Stimulated activated CD8-positive, alpha-beta memory T cell treated with anti-CD3 and anti-CD28 coated beads, Interleukin-4, amount 100 ng/mL, for 4 hours (primary cell): ENCODE measurements at regions not wholly inside any gene's neighbourhood (a gene's known extent, or its start where the extent isn't known, plus 50 kb on each side); places are given as distances from the start of the nearest gene placed in this dataset.
"Not testable (repeated sequence)": the region's sequence is repeated elsewhere in the genome, so short reads cannot be mapped to it uniquely, and the experiment has no call there.

Experiments used
- DNase-seq, 2 donors: peaks; one replicate each; pipeline ENCODE4 v3.0.0-alpha.2; 2020; ENCODE audit warnings: low read depth in 2 of 2, low spot score in 1 of 2

GRCh38 chr7:82701949-82702348, 258.4 kb upstream of the CACNA2D1 start:
- no peak for DNase-seq

GRCh38 chr7:82700741-82701140, 257.2 kb upstream of the CACNA2D1 start:
- DNase-seq = no peak

GRCh38 chr7:82699773-82700186, 256.2 kb upstream of the CACNA2D1 start:
- DNase-seq = no peak

GRCh38 chr7:82697897-82698296, 254.3 kb upstream of the CACNA2D1 start:
- no peak for DNase-seq

- no peak for DNase-seq
Observed at GRCh38 chr7:82696631-82697030, 253.1 kb upstream of the CACNA2D1 start.

DNA sequence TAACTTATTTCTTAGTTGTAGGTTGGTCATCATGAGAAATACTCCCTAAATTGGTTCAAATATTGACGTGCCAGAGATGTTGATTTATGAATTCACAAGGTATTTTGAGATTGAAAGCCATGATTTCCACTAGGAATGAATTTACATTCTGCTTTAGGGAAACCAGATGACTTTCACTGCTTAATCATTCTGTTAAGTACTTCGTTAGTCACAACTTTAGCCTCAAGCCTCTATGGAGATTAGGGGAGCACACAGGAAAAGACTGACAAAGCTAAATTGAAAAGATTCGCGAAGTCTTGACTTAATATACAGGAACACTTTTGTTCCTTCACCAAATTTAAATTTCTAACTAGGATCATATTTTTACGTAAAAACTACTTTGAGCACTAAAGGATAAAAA, 250.4 kb upstream of the CACNA2D1 start:
- no peak for DNase-seq

GRCh38 chr7:82690929-82691328, 247.4 kb upstream of the CACNA2D1 start:
- DNase-seq = no peak

DNA sequence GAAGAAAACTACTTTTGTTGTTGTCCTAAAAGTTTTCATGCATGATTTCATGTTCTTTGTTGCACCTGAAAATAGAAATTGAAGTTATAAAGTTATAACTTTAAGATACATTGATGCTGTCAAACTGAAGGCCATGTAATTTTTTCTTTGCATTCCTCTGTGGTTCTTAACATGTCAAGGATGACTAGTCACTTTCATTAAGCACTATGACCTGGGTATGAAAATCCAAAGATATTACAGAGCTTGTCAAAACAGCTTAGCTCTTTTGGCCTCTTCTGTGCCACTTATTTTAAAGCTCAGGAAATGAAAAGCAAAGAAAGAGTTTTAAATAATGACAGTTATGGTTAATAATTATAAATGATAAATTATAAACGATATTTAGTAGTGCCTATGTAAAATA, 241.6 kb upstream of the CACNA2D1 start:
- no peak for DNase-seq

- no peak for DNase-seq
Observed at GRCh38 chr7:82678716-82679115, 235.1 kb upstream of the CACNA2D1 start.

GRCh38 chr7:82678259-82678658, 234.7 kb upstream of the CACNA2D1 start:
- no peak for DNase-seq

DNA sequence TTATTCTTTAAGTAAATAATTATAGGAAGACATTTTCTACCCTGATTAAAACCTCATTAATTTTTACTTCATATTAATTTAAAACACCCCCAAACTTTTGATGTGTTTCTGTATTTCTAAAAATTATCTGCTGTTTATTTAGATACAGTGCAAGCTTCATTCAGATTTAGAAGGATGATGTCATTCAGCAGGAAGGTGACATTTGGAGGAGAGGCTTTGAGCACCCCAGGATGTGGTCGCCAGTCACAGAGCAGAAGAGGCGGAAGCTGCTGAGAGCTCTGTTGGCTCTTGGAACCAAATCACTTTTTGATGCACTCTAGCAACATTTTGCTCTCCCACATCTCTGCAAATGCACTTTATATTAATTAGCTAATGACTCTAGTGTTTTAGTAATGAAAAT, 233.9 kb upstream of the CACNA2D1 start:
- DNase-seq = peak in 1 of 2 donors; percentile 27

GRCh38 chr7:82676777-82677463, 233.3 kb upstream of the CACNA2D1 start:
- no peak for DNase-seq

- DNase-seq = no peak
Observed at GRCh38 chr7:82675396-82675795, 231.8 kb upstream of the CACNA2D1 start.

DNA sequence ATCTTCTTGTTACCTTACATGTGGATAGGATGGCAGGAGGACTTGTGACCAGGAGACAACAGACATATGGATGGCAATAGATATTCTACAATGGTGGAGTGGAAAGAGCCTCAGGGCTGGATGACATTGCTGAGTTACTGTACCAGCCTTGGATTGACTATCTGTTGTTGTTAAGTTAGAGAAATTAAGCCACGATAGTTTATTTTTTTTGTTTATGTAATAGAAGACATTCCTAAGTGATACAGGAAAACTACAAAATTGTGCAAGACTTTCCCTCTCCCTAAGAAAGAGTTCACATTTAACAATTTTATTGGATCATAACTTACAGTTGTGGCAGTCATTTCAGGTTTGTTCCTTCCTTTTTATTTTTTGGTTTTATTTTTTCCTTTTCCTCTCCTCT, 230.7 kb upstream of the CACNA2D1 start:
- no peak for DNase-seq

DNA sequence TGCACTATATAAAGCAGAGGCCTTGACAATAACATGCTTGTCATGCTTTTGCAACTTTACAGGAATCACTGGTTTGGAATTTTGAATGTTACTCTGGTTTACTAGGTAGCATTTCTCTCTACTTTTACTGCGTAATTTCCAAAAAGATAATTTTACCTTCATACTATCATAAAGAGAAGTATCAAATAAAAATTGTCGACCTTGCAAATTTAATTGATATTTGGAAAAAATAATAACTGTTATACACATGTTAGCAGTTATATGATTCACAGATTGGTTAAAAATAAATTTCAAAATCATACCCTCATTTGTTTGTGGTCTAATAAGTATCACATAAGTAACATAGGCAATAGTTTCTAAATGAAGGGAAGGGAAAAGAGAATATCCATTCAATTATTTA, 228.5 kb upstream of the CACNA2D1 start:
- DNase-seq = no peak

- DNase-seq = no peak
Observed at GRCh38 chr7:82669141-82669540, 225.6 kb upstream of the CACNA2D1 start.

DNA sequence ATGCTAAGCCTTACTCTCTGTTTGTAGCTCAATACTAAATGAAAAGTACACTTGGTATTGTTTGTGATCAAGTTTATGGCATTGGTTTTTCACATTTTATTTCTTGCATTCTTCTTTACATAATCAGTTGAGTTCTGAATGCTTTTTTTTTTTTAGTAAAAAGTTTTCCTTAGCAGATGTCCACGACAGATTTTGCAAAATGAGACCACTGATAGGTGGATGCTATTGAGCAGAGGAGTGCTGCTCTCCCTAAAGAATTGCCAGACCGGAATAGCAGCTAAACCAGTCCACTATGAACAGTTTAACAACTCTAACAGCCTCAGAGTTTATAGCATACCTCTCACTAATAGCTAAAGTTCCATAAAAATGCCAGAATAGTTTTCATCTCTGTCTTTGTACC, 225.1 kb upstream of the CACNA2D1 start:
- DNase-seq = no peak

DNA sequence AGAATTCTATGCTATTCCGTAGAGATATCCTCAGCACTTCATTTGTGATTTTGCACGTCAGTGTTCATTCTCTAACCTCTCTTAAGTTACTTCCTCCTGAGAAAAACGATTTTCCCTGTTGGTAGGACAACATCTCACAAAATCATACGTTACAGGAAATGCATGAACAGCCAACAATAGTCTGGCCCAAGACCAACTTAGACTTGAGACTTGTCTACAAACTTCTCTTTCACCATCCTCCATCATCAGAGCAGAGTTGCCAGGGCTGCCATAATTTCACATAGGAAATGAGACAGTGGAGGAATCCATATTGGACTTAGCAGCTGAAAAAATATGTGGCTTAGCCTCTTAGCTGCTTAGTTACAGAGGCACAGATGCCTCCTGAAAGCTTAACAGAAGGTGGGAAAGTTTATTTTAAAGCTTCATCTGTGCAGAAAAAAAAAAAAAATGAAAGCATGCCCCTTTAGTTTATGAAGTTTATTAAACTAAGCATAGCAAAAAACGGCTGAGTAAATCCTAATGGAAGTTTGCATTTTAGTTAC, 222.5 kb upstream of the CACNA2D1 start:
- DNase-seq = no peak

GRCh38 chr7:82655965-82656364, 212.4 kb upstream of the CACNA2D1 start:
- DNase-seq = no peak

- DNase-seq = not testable (repeated sequence)
Observed at GRCh38 chr7:82650095-82650494, 206.5 kb upstream of the CACNA2D1 start.

DNA sequence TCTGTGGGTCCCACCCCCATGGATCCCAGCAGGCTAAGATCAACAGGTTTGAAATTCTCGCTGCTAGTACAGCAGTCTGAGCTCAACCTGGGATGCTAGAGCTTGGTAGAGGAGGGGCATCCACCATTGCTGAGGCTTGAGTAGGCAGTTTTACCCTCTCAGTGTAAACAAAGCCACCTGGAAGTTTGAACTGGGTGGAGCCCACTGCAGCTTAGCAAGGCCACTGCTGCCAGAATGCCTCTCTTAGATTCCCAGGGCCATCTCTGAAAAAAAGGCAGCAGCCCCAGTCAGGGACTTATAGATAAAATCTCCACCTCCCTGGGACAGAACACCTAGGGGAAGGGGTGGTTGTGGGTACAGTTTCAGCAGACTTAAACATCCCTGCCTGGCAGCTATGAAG, 190.0 kb upstream of the CACNA2D1 start:
- no peak for DNase-seq

GRCh38 chr7:82631998-82632397, 188.4 kb upstream of the CACNA2D1 start:
- DNase-seq = no peak

- no peak for DNase-seq
Observed at GRCh38 chr7:82629583-82629982, 186.0 kb upstream of the CACNA2D1 start.
